ENCODE measurements at regions not wholly inside any gene's neighbourhood (a gene's known extent, or its start where the extent isn't known, plus 50 kb on each side); places are given as distances from the start of the nearest gene placed in this dataset.
"Not testable (repeated sequence)": the region's sequence is repeated elsewhere in the genome, so short reads cannot be mapped to it uniquely, and the experiment has no call there.

GRCh38 chr1:219560856-219561255 is 52.0 kb downstream of the ZC3H11B start:
- DNase-seq (ENCODE audit: low read depth in 1 of 2, low spot score in 1 of 2): no peak

DNA sequence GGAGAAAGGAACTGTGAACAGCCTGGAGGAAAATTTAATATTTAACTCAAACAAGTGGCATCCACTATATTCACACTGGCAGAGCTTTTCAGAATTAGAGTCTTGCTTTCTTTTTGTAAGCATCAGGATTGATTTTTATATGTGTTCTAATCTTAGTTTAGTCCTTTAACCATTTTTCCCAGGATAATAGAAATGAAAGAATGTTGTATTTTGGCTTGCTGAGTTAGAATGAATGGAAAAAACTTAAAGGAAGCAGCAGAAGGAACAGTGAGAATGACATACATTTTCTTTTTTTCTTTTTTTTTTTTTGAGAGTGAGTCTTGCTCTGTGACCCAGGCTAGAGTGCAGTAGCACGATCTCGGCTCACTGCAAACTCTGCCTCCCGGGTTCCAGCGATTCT is 53.0 kb downstream of the ZC3H11B start:
- DNase-seq (ENCODE audit: low read depth in 1 of 2, low spot score in 1 of 2): no peak

GRCh38 chr1:219555806-219556205 is 57.1 kb downstream of the ZC3H11B start:
- DNase-seq (ENCODE audit: low read depth in 1 of 2, low spot score in 1 of 2): no peak

- no peak for DNase-seq (ENCODE audit: low read depth in 1 of 2, low spot score in 1 of 2)
Measured at GRCh38 chr1:219555031-219555692, 57.7 kb downstream of the ZC3H11B start.

DNA sequence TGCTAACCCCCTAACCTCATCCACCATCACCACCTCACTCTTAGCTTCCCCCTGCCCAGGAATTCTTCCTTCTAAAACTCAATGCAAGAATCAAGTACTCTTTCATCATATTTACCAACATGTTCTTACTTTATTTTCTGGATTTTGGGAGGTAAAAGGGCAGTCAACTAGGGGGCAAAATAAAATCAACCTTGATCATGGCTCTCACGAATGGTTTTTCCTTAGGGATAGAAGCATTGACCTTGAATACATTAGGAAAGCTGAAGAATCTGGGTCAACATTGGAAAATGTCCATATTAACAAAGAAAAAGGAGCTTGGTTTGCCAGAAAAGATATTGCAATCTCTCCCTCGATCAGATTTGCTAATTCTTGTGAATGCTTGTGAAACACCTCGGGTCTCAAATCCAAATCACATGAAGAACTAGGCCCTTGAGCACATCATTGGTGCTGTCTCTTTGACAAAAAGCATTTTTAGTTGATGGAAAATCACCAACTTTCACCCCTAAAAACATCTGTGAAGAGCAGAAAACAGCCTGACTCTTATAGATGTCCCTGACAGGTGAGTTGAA is 58.9 kb downstream of the ZC3H11B start:
- no peak for DNase-seq (ENCODE audit: low read depth in 1 of 2, low spot score in 1 of 2)

DNA sequence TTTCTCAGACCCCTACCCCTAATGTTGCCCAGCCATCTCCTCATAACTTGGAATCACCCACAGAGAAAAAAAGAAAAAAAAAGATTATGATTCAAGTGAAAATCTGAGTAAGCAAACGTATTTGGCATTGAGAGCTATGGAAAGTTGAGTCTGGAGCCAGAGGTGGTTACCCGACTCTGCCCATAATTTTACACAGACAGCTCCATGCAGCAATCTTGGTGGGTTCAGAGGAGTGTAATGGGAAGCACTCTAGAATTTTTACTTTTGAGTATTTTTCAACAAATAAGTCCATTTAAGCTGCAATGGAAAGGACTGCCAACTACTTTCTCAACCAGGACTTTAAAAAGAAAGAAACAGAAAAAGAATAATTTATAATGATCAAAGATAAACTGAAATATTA is 62.7 kb downstream of the ZC3H11B start:
- no peak for DNase-seq (ENCODE audit: low read depth in 1 of 2, low spot score in 1 of 2)

- no peak for DNase-seq (ENCODE audit: low read depth in 1 of 2, low spot score in 1 of 2)
Measured at GRCh38 chr1:219549215-219549614, 63.7 kb downstream of the ZC3H11B start.

GRCh38 chr1:219548386-219548785 is 64.5 kb downstream of the ZC3H11B start:
- DNase-seq (ENCODE audit: low read depth in 1 of 2, low spot score in 1 of 2): no peak

DNA sequence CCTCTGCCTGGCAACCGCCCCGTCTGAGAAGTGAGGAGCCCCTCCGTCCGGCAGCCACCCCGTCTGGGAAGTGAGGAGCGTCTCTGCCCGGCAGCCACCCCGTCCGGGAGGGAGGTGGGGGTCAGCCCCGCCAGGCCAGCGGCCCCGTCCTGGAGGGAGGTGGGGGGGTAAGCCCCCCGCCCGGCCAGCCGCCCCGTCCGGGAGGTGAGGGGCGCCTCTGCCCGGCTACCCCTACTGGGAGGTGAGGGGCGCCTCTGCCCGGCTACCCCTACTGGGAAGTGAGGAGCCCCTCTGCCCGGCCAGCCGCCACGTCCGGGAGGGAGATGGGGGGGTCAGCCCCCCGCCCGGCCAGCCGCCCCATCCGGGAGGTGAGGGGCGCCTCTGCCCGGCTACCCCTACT is 67.1 kb downstream of the ZC3H11B start:
- DNase-seq (ENCODE audit: low read depth in 1 of 2, low spot score in 1 of 2): not testable (repeated sequence)

GRCh38 chr1:219544163-219544846 is 68.6 kb downstream of the ZC3H11B start:
- no peak for DNase-seq (ENCODE audit: low read depth in 1 of 2, low spot score in 1 of 2)

- no peak for DNase-seq (ENCODE audit: low read depth in 1 of 2, low spot score in 1 of 2)
Measured at GRCh38 chr1:219542828-219543518, 69.9 kb downstream of the ZC3H11B start.

DNA sequence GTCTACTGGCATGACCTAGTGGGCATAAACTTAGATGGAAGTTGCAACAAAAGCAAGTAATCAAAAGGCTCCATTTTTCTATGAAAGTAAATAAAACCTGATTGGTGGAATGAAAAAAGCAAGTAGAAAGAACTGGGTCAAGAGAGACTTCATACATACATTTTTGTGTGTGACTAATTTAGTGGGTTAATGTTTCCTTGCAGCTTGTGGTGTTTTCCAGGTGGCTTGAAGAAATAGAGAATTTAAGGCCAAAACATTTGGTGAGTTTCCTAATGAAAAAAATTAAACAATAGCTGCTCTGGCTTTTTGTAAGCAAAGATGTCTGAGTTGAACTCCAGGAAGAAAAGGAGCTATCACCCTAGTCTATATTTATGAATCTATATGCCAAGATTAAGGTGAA is 71.0 kb downstream of the ZC3H11B start:
- no peak for DNase-seq (ENCODE audit: low read depth in 1 of 2, low spot score in 1 of 2)

DNA sequence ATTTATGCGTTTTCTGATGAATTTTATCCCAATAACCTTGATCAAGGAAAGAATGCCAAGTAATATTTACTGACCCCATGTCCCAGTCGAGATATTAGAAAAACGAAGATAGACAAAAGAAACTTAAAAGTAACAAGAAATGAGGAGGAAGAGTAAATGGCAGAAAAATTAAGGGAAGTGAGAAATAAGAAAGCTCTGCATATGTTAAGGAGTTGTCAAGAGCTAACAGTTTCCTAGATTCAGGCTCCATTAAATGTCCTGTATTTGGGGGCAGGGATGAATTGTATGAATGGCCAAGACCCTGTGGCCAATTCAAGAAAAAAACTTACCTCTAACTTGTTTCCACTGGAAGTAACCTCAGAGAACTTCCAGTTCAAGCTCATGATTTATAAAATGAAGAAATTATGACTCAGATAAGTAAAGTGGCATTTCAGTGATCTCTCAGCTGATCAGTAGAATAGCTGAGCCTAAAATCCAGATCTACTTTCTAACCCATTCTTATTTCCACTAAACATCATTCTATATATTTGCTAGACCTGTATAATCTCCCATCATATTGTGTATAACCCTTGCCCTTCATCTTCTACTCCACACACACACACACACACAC is 73.2 kb downstream of the ZC3H11B start:
- DNase-seq (ENCODE audit: low read depth in 1 of 2, low spot score in 1 of 2): no peak

DNA sequence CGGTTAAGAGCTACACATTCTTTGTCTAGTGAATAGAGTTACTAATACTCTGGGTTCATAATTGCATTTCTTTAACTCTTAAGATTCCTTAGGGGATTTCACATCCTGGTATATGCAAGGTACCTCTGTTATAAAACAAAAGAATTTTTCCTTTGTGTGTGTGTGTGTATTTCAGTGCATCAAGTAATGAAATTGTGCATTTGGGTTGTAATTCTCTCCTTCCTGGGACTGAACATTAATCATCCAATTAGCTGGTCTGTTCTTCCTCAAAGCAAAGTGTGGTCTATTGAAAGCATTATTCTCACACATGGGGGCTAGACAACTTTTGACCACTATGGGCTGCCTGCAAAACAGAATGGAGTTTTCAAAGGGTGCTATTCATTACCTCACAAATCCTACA is 74.0 kb downstream of the ZC3H11B start:
- no peak for DNase-seq (ENCODE audit: low read depth in 1 of 2, low spot score in 1 of 2)

DNA sequence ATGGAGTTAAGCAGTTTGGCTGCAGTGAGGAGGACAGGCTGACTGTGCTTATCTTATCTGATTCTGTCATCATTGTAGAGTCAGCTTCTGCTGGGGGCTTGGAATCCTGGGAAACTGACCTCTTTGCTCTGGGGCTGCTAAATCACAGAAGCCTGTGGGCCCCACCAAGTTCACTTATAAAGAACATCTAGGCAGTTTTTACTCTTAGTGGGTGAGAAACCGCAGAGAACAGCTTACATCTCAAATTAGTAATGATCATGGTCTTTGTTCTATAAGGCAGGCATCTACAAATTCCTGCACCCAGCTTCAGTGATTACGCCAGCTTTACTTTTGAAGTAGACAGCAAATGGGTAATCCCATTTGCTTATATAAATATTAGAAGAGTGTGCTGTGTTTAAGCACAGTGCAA is 75.7 kb downstream of the ZC3H11B start:
- no peak for DNase-seq (ENCODE audit: low read depth in 1 of 2, low spot score in 1 of 2)

DNA sequence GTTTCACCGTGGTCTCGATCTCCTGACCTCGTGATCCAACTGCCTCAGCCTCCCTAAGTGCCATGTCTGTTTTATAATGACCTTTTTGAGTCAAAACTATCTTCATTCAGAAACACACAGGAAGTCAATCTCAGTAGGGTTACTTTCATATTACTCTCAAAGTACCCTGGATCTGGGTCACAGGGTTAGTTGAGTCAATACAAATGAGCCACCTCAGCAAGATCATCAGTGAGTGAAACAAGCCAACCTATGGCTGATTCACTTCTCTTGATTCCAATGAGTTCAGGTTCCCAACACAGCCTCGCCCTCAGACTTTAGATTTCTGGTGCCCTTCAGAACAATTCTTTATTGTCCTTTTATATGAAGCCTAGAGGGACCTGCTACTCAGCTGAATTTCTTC is 76.9 kb downstream of the ZC3H11B start:
- DNase-seq (ENCODE audit: low read depth in 1 of 2, low spot score in 1 of 2): no peak

- no peak for DNase-seq (ENCODE audit: low read depth in 1 of 2, low spot score in 1 of 2)
Measured at GRCh38 chr1:219534991-219535390, 77.9 kb downstream of the ZC3H11B start.

GRCh38 chr1:219533280-219533679 is 79.6 kb downstream of the ZC3H11B start:
- no peak for DNase-seq (ENCODE audit: low read depth in 1 of 2, low spot score in 1 of 2)

GRCh38 chr1:219529116-219529515 is 83.8 kb downstream of the ZC3H11B start:
- DNase-seq (ENCODE audit: low read depth in 1 of 2, low spot score in 1 of 2): no peak

- no peak for DNase-seq (ENCODE audit: low read depth in 1 of 2, low spot score in 1 of 2)
Measured at GRCh38 chr1:219528633-219529032, 84.3 kb downstream of the ZC3H11B start.

GRCh38 chr1:219527994-219528393 is 84.9 kb downstream of the ZC3H11B start:
- no peak for DNase-seq (ENCODE audit: low read depth in 1 of 2, low spot score in 1 of 2)

- no peak for DNase-seq (ENCODE audit: low read depth in 1 of 2, low spot score in 1 of 2)
Measured at GRCh38 chr1:219526074-219526473, 86.8 kb downstream of the ZC3H11B start.

All from activated CD4-positive, alpha-beta T cell treated with anti-CD3 and anti-CD28 coated beads, Interleukin-2, amount 50 U/mL, for 24 hours (primary cell).